SK-N-SH (cell line): ENCODE measurements at regions not wholly inside any gene's neighbourhood (a gene's known extent, or its start where the extent isn't known, plus 50 kb on each side); places are given as distances from the start of the nearest gene placed in this dataset.

Source experiments
- CTCF ChIP-seq: fragments of 200-600 bp; sonication (generic); IDR thresholded peaks from 2 replicates; pipeline ENCODE4 v1.6.1; 2017; ENCODE audit warnings: antibody characterized with exemption, mild to moderate bottlenecking, moderate library complexity
- MAX ChIP-seq: IDR thresholded peaks from 2 replicates; pipeline ENCODE4 v1.4.0; 2012; ENCODE audit warnings: low read depth
- MXI1 ChIP-seq: IDR thresholded peaks from 2 replicates; pipeline ENCODE4 v1.6.1; 2012; ENCODE audit warnings: mild to moderate bottlenecking, low read depth, low read length, improper control_type of control experiment
- RAD21 ChIP-seq: IDR thresholded peaks from 2 replicates; pipeline ENCODE4 v1.6.1; 2012; ENCODE audit warnings: mild to moderate bottlenecking, low read length
- RFX5 ChIP-seq: IDR thresholded peaks from 2 replicates; pipeline ENCODE4 v1.6.1; 2012; ENCODE audit warnings: mild to moderate bottlenecking, improper control_type of control experiment, low read length
- TAF1 ChIP-seq: IDR thresholded peaks from 2 replicates; pipeline ENCODE4 v1.6.1; 2012; ENCODE audit warnings: low read depth, mild to moderate bottlenecking, low read length, moderate library complexity, borderline replicate concordance

- no peak for TF ChIP-seq CTCF
- TF ChIP-seq MAX, result no peak
- no peak for TF ChIP-seq RFX5
- no peak for TF ChIP-seq RAD21
- no peak for TF ChIP-seq TAF1
- no peak for TF ChIP-seq MXI1
Observed at GRCh38 chr12:14262771-14263511, 102.5 kb upstream of the ATF7IP start.
